Hepatic stellate cell (primary cell): ENCODE measurements at regions not wholly inside any gene's neighbourhood (a gene's known extent, or its start where the extent isn't known, plus 50 kb on each side); places are given as distances from the start of the nearest gene placed in this dataset.
A peak's percentile ranks its signal among the peaks of the same experiment; 100 is the strongest.
"Not testable (repeated sequence)": the region's sequence is repeated elsewhere in the genome, so short reads cannot be mapped to it uniquely, and the experiment has no call there.

Experiments
- DNase-seq: peaks from one replicate; pipeline ENCODE4 v3.0.0; 2011; ENCODE audit warnings: low spot score

DNA sequence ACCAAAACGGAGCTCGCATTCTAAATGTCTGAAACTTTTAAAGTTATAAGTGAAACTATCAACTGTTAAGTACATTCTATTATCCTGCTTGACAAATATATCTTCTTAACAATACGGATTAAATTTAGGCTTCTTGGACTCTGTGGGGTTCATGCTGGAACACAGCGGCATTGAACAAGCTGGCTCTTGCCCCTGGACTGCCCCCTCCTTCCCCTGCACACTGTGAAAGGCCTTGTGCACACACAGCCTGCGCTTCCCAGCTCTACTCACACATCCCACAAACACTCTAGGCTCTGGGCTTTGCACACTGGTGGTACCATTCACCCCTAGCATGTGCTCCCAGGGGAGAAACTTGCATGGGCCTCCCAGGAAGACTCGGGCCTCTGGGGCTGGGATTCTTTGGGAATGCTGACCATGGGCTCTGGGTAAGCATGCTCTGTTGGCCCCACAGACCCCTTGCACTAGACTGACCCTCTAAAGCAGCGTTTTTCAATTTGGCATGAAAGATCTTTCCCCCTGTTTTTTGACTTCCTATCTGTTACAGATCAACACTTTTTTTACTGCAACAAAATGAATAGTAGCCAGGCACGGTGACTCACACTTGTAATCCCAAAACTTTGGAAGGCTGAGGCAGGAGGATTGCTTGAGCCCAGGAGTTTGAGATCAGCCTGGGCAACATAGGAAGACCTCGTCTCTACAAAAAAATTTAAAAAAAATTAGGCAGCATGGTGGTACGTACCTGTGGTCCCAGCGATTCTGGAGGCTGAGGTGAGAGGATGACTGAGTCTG, 96.2 kb upstream of the CPM start:
- no peak for DNase-seq

DNA sequence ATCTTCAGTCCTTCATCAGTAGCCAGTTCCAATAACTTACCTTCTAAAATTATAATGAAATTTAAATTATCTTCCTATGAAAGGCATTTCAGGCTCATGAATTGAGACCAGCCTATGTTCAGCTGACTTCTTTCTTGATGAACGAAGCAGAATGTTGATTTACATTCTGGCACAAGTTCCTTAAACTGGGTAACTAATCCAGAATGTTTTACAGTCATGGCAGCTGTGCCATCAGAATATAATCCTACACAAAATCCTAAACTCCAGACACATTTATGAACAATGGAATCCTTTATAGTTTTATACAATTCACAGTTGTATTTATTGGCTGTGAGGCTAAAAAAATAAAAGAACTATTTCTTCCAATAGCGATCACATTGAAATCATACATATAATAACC, 97.3 kb upstream of the CPM start:
- DNase-seq: no peak

DNA sequence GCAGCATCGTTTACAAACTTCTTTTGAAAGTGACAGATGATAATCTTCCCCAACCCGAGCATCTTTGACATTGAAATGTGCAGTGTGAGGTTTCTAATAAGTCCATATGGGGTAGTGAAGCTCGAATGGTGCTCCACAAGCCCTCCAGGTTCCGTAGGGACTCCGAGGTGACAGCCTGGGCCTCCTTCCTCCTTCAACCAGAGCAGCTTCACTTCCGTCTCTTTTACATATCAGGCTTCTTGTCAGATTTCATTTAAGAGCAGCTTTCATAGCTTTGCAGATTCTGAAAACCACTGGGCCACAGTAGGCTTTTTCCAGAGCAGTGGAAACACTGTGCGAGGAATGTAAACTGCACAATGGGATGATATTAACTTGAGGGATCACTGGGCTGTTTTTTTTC, 103.6 kb upstream of the CPM start:
- no peak for DNase-seq

DNA sequence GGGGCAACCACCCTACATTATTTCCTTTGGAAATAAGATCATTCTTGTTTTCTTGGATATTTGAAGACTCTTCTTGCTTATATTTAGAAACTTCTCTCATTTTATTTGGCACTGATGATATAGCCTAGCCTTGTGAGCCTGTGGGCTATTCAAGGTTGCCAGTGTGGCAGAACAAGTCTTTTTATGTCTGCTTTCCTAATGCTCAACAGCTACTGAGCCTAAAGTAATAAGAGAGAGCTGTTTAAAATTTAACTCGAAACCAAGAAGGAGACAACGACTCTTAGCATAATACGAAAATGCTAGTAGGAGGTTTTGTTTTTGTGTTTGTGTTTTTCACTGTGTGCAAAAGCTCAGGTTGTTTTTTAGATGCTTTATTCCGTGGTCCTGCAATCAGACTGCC, 104.0 kb upstream of the CPM start:
- DNase-seq: no peak

DNA sequence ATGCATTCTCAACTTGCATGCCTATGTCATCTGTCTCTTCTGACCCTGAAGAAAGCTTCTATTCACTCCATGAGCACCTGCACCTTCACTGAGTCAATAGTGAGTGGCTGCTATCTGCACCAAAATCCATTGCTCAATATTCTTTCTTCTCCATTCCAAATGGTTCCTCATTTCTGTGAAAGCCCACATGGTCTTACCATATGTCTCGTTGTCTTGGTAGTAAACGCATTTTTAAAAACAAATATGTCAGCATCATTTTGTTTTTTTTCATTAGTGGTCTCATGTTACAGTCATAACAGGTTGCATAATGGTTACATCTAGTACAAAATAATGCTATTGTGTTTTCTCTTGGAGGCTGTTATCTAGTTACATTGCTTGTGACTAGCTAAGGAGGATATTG, 106.9 kb upstream of the CPM start:
- no peak for DNase-seq

DNA sequence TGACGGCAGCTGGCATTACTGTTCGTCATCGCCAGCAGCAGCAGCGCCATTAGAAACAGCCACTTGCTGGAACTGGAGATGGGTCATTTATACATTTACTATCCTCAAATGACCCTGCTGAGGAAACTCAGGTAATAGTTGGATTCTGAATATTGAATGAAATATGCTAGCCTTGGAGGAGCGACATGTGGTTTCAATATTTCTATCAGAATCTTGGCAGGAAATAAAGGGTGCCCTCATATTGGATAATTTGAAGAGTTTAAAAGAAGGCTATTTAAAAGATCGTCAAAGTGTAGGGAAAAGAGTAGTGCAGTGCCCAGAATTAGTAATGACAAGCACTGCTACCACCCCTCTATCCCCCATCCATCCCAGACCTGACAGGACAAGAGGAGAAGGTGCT, 109.6 kb upstream of the CPM start:
- DNase-seq: no peak

DNA sequence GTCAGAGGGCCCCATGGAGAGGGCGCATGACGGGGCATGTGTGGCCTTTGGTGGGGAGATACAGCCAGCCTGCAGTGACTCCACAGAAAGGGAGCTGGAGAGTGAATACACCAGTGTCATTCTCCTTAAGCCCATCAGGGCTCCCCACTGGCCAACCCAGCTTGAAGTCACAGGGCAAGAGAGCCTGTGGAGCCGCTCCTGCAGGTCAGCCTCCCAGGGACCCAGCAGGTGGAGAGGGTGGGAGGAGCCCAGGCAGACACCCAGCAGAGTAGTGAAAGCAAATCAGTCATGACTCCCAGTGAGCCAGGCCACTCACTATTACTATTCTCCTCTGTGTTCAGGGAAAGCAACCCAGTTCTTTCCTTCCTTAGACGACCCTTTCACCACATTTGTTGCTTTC, 110.0 kb upstream of the CPM start:
- DNase-seq: no peak

DNA sequence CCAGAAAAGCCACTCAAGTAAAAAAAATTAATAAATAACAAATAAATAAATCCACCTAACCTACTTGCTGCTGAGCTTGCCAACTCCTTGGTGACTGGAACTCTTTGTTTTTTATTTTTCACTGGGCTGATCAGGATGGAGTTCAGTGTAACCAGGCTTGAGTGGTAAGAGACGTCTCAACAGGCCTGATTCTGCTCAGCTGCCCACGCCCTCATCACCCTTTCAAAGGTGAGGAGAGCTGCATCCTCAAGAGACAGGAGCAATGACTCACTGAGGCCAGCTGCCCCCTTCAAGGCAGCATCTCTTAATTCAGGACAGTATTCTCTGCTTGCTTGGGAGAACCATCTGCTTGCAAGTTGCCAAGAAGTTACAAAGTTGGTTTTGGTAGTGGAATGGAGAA, 111.9 kb upstream of the CPM start:
- no peak for DNase-seq

DNA sequence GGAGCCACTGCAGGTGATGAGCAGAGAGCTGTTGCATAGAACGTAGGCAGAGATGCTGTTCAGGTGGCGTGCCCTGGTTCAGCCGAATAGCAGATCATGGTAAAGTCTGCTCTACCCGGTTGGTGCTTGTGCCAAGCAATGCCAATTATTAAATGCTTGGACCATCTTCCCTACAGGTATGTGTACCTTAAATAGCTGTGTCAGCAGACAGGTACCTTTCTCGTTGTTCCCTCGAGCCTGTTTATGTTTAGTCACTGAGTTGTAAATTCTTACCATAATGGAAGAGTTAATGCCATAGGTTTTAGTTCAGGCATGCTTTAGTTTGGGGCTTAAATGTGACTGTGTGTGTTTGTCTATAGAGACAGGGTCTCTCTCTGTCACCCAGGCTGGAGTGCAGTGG, 112.5 kb upstream of the CPM start:
- DNase-seq: no peak

DNA sequence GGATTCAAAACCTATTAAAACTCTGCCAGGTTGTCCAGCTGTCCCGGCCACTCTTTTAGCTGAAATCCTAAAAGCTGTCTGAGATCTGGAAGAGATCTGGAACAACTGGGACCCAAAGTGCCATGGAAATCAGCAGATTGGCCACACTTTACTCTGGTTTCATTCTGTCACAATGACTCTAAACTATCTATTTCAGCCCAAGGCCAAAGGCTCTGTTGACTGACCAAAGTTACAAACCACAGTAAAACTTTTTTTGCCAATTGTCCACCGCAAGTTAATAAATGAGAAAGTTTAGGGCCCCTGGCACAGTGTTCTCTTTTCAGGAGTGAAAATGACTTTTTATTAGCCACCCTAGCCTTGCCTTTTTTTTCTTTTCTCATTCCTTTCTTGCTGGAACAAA, 113.4 kb upstream of the CPM start:
- DNase-seq: no peak

DNA sequence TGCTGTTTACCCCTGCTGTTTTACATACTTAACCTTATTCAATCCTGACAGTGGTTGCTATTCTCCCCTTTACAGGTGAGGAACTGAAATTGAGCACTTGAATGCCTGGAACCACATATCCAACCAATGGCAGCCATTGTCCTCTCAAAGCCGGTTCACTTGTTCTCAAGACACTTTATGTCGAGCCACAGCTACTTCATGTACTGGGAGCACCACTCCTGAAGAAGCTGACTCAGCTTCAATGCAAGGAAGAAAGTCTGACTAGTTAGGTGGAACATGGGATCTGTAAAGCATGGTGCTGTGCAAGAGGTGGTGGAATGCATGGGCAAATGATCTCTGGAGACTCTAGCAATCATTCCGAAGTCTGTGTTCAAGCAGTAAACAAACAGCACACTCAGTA, 113.9 kb upstream of the CPM start:
- DNase-seq: no peak

DNA sequence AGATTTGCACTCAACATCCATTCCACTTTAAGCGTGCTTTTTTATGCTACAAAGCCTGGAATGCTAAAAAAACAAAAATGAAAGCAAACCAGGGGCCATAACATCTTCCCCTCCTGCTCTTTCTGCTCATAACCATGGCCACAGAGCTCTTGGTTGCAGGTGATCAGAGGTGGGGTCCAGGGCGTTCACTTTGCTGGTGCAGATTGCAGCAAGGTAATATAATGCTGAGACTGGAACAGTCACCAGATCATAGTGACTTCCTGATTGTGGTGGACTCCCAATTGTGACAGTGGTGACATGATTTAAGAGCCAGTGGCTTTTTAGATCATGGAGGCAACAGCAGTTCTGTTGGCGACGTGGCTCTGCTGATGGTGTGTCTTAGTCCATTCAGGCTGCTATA, 115.0 kb upstream of the CPM start:
- DNase-seq: no peak

DNA sequence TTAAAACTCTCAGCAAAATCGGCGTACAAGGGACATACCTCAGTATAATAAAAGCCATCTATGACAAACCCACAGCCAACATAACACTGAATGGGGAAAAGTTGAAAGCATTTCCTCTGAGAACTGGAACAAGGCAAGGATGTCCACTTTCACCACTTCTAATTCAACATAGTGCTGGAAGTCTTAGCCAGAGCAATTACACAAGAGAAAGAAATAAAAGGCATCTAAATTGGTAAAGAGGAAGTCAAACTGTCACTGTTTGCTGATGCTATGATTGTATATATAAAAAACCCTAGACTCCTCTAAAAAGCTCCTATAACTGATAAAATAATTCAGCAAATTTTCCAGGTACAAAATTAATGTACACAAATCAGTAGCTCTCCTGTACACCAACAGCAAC, 116.9 kb upstream of the CPM start:
- not testable (repeated sequence) for DNase-seq

DNA sequence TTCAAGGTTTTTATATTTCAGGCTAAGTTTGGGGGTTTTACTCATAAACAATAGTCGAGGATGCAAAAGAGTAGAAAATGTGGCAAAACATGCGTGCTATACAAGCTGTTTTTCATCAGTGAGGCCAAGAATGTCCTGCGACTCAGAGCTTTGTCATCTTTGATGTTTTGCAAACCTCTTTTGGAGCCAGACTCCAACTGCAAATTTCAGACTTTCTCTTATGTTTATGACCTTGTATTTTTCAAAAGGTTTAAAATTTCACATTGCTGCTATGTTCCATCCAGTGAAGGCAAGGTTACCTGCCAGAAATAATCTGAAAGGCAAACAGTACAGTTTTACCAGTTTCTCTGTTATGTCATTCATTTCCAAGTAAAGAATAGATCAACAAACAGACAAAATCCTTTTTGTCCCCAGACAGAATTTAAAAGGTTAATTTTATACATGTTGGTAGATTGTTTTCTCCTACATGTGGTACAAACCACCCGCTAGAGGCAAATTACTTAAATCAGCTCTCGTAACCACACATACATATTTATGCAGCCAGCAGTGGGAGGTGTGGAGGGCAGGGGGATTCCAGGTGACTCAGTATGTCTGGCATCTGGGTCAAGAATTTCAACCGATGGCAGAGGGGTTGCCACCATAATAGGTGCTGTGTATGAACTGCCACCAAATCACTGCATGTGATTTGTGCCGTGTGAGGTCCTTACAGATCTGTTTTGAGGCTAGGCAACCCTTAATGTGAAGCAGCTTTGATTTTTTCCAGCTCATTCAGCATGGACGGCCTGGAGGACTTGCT, 119.8 kb upstream of the CPM start:
- peak; percentile 36 for DNase-seq

DNA sequence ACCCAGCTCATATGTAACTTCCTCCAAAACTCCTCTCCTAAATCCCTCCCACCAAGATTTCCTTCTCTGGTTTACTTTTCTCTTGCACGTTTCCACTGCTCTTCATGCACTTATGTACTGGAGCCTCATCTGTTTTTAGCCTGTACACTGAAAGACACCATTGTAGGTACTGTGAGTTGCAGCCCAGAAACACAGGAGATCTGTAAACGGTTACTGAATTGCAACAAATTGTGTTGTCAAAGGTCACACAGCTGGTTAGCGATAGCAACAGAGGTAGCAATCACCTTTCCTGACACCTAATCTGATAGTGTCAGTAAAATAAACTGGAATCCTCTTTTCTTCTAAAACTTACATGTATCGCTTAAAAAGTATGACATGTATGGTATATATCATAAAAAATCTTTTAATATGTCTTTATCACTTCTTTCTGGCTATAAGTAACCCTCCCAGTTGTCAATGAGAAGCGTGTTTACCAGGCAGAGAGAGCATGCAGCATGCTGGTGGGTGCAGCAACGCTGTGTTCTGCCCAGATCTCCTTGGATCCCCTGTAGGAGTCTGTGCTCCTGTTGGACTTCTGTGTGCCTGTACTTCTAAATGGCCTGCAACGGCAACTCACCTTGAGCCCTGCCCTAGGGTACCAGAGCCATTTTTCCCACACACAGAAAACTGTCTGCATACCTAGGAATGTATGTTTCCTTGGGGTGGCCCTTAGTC, 121.5 kb upstream of the CPM start:
- no peak for DNase-seq

DNA sequence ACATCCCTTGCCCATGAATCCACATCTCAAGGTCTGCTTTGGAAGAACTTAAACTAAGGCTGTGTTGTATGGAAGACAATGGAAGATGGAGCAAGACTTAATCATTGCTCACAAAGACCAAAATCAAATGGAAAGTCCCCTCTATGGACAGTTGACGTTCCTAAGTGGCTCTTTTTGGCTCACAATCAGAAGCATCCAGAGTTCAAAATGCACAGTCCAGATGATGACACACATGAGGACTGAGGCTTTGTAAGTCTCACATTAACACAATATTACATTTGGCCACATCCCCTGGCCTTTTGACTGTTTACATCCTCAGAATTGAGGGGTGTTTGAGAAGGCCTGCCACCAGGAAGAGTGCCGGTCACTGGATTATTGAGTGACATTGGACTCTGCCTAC, 122.3 kb upstream of the CPM start:
- DNase-seq: no peak

DNA sequence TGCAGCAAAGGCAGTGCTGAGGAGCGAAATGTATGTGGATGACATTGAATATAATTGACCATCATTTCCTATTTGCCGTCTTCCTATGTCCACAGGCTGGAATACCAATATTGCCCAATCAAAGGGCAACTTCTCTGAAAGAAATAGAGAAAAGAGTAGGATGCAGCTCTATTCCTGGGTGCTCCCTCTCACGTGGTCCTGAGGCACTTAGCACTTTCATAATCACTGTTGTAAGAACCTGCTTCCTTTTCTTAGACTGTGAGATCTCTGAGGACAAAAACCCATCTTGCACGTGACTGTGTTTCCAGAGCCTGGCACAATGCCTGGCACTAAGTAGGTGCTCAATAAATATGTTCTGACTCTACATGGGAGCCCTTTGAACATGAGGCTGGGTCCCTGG, 122.7 kb upstream of the CPM start:
- no peak for DNase-seq

DNA sequence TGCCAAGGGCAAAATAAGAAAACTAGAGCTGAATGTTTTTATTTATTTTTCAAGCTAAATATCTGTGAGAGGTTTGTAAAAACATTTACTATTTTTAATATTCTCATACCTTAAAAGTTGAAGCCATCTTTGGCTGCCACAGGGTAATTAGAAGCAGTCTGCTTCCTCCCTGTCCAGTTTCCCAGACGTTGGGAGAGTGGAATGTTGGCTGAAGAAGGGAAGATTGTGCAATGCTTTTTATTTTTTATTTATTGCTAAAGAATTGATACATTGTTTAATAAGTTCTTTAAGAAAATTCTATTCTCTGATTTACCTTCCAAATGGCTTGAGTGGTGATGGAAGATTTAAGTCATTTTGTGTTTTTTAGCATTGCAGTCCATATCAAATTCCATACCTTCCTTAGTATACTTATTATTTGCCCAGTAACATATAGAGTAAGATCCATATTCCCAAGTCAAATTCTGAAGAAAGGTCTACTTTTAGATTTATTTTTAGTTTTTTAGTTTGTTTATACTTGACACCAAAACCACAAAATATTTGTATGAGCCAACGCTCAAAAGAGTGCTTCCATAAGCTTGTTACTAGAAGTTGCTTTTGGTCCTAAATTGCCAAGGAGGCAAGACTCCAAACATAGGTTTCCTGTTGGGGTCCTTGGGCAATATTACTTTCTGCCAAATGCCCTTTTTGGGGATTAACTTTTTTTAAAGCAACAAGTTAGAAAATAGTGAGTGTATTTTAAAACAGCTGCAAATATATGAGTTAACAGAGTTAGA, 124.0 kb upstream of the CPM start:
- peak; percentile 22 for DNase-seq

DNA sequence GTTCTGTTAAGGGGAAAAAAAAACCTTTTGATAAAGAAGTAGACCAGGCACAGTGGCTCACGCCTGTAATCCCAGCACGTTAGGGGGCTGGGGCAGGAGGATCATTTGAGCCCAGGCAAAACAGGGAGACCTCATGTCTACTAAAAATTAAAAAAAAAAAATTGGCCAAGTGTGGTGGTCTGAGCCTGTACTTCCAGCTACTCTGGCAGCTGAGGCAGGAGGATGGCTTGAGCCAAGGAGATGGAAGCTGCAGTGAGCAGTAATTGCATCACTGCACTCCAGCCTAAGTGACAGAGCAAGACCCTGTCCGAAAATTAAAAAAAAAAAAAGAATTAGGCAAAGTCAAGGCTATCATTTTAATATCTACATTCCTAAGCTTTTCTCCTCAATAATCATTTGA, 124.8 kb upstream of the CPM start:
- no peak for DNase-seq

DNA sequence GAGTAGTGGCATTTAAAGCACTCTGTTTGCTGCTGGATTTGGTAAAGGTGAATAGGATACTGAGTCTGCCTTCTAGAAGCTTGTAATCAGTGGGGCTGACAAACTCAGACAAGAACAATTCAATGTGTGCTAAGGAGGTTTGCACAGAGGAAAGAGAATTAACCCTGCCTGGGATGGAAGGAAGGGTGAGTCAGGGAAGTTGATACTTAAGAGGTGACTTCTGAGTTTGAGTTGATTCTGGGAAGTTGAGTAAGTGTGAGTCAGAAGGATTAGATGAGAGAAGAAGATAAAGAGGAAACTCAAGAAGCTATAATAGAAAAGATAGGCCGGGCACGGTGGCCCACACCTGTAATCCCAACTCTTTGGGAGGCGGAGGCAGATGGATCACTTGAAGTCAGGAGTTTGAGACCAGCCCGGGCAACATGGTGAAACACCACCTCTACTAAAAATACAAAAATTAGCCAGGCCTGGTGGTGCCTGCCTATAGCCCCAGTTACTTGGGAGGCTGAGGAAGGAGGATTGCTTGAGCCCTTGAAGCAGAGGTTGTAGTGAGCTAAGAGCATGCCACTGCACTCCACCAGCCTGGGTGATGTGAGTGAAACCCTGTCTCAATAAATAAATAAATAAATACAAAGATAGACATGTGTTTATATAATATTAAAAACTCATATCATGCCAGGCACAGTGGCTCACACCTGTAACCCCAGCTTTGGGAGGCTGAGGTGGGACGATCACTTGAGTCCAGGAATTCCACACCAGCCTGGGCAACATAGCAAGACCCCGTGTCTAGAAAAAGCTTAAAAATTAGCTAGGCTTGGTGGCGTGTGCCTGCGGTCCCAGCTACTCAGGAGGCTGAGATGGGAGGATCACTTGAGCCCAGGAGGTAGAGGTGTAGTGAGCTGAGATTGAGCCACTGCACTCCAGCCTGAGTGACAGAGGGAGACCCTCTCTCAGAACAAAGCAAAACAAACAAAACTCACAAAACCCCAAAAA, 126.8 kb upstream of the CPM start:
- DNase-seq: peak; percentile 20

DNA sequence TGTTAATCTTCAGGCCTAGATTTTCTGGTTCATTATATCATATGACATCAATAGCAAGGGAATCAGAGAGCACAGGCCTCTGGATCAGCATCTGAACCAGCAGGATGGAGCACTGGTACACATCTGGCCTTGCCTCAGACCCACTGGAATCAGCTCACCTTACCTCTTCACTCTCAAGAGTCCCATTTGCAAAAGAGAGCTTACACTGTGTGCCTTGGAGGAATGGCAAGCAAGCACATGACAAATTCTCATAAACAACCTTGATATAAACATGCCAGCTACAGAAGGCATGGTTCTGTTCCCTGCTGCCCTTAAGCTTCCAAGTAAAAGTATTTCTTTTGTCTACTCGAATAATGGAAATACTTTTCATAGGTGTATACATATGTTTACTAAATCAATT, 128.6 kb upstream of the CPM start:
- no peak for DNase-seq
